H1 (cell line): ENCODE measurements at regions not wholly inside any gene's neighbourhood (a gene's known extent, or its start where the extent isn't known, plus 50 kb on each side); places are given as distances from the start of the nearest gene placed in this dataset.

ENCODE experiments used
- CTCF ChIA-PET: fragments of 300-600 bp; sonication (Branson Sonifier 250); formaldehyde crosslinking; loops from one replicate; lab custom pipeline; 2021; ENCODE audit not compliant: partially characterized antibody; lab: Charles Lee
- POLR2A ChIA-PET: fragments of 300-600 bp; sonication (Branson Sonifier 250); formaldehyde crosslinking; loops from one replicate; lab custom pipeline; 2021; ENCODE audit warnings: inconsistent platforms; ENCODE audit not compliant: partially characterized antibody; lab: Charles Lee
- DNase-seq, 2 experiments: peaks; one replicate each; pipeline versions ENCODE4 v3.0.0 to v3.0.0-alpha.2; 2010 to 2022; ENCODE audit warnings: low spot score in 2 of 2, low read depth in 1 of 2, mixed read lengths in 1 of 2
- FAIRE-seq: peaks from 2 replicates; lab custom pipeline; 2011; peaks lifted over from hg19 to GRCh38; lab: Jason Lieb, UNC
- H2AFZ ChIP-seq: 2 replicates; pipeline ENCODE4 v1.8.1; 2012; ENCODE audit warnings: low read length, inconsistent platforms
- H2AK5ac ChIP-seq: 2 replicates; pipeline ENCODE4 v1.6.1; 2013; ENCODE audit warnings: low read depth, low read length
- H2BK120ac ChIP-seq: replicated peaks from 2 replicates; pipeline ENCODE3; 2013; ENCODE audit warnings: low read depth, low read length, inconsistent platforms
- H2BK12ac ChIP-seq: 2 replicates; pipeline ENCODE4 v1.6.1; 2013; ENCODE audit warnings: low read depth, low read length
- H2BK15ac ChIP-seq: 2 replicates; pipeline ENCODE4 v1.6.1; 2013; ENCODE audit warnings: low read length
- H2BK20ac ChIP-seq: 2 replicates; pipeline ENCODE4 v1.6.1; 2013; ENCODE audit warnings: low read length
- H2BK5ac ChIP-seq: 2 replicates; pipeline ENCODE4 v1.6.1; 2013; ENCODE audit warnings: low read depth, low read length
- H3K14ac ChIP-seq: 2 replicates; pipeline ENCODE4 v1.6.1; 2013; ENCODE audit warnings: inconsistent platforms; ENCODE audit not compliant: insufficient read length
- H3K18ac ChIP-seq: 2 replicates; pipeline ENCODE4 v1.6.1; 2013; ENCODE audit warnings: low read length; ENCODE audit errors: extremely low read depth
- H3K23ac ChIP-seq: 2 replicates; pipeline ENCODE4 v1.6.1; 2013; ENCODE audit warnings: inconsistent platforms; ENCODE audit not compliant: insufficient read length
- H3K23me2 ChIP-seq: 2 replicates; pipeline ENCODE4 v1.6.1; 2013; ENCODE audit warnings: low read depth, low read length
- H3K27ac ChIP-seq: 2 replicates; pipeline ENCODE4 v1.6.1; 2011; ENCODE audit warnings: low read depth, low read length, inconsistent platforms
- H3K27me3 ChIP-seq, 4 experiments: replicated peaks in 1 of 4; 1 replicate in 1 of 4; 2 replicates in 3 of 4; pipeline versions ENCODE4 v1.6.1 to v1.8.1; 2011 to 2013; ENCODE audit warnings: low read length in 3 of 4, mild to moderate bottlenecking in 3 of 4, inconsistent platforms in 2 of 4, mixed read lengths in 2 of 4, moderate library complexity in 1 of 4; ENCODE audit not compliant: control insufficient read depth in 3 of 4, insufficient read depth in 3 of 4; ENCODE audit errors: extremely low read depth in 1 of 4
- H3K36me3 ChIP-seq, 4 experiments: 2 replicates each; pipeline versions ENCODE4 v1.6.1 to v1.8.1; 2011 to 2013; ENCODE audit warnings: mild to moderate bottlenecking in 4 of 4, low read length in 3 of 4, moderate library complexity in 2 of 4, control low read depth in 1 of 4, inconsistent platforms in 1 of 4; ENCODE audit not compliant: insufficient read depth in 4 of 4, control insufficient read depth in 2 of 4
- H3K4ac ChIP-seq: replicated peaks from 2 replicates; pipeline ENCODE3; 2013; ENCODE audit warnings: low read length, low read depth, mixed read lengths, inconsistent platforms; ENCODE audit not compliant: insufficient read length
- H3K4me1 ChIP-seq, 4 experiments: replicated peaks in 1 of 4; 1 replicate in 1 of 4; 2 replicates in 3 of 4; pipeline versions ENCODE4 v1.6.1 to v1.8.1; 2011 to 2013; ENCODE audit warnings: low read length in 3 of 4, inconsistent platforms in 2 of 4, mixed read lengths in 1 of 4; ENCODE audit not compliant: insufficient read depth in 4 of 4, control insufficient read depth in 3 of 4
- H3K4me2 ChIP-seq, 2 experiments: 2 replicates each; pipeline versions ENCODE4 v1.6.1 to v1.8.1; 2011 to 2013; ENCODE audit warnings: low read depth in 2 of 2, low read length in 2 of 2, control low read depth in 1 of 2, inconsistent platforms in 1 of 2, mild to moderate bottlenecking in 1 of 2; ENCODE audit not compliant: insufficient read depth in 1 of 2
- H3K4me3 ChIP-seq, 4 experiments: fragments of 200-600, 300-600 bp in 1 of 4; sonication (generic), shearing (Covaris generic), sonication (Bioruptor Twin) in 1 of 4; 2 replicates each; pipeline versions ENCODE4 v1.5.1 to v1.8.1; 2011 to 2016; ENCODE audit warnings: low read length in 4 of 4, low read depth in 3 of 4, control low read depth in 2 of 4, inconsistent platforms in 2 of 4, mild to moderate bottlenecking in 2 of 4, mixed read lengths in 1 of 4, moderate library complexity in 1 of 4; ENCODE audit not compliant: insufficient read depth in 2 of 4; ENCODE audit errors: extremely low read depth in 1 of 4
- H3K56ac ChIP-seq: replicated peaks from 2 replicates; pipeline ENCODE3; 2013; ENCODE audit warnings: low read depth, mild to moderate bottlenecking, mixed read lengths, low read length, inconsistent platforms; ENCODE audit not compliant: insufficient read length
- H3K79me1 ChIP-seq: 2 replicates; pipeline ENCODE4 v1.6.1; 2013; ENCODE audit warnings: low read depth, low read length, control low read depth
- H3K79me2 ChIP-seq, 2 experiments: 2 replicates each; pipeline versions ENCODE4 v1.6.1 to v1.8.1; 2012 to 2013; ENCODE audit warnings: low read length in 2 of 2, mild to moderate bottlenecking in 2 of 2, inconsistent platforms in 1 of 2; ENCODE audit not compliant: insufficient read depth in 2 of 2, control insufficient read depth in 1 of 2
- H3K9ac ChIP-seq, 4 experiments: replicated peaks in 1 of 4; 1 replicate in 1 of 4; 2 replicates in 3 of 4; pipeline versions ENCODE4 v1.6.1 to v1.8.1; 2011 to 2013; ENCODE audit warnings: low read depth in 3 of 4, low read length in 3 of 4, control low read depth in 2 of 4, mild to moderate bottlenecking in 2 of 4, moderate library complexity in 2 of 4, inconsistent platforms in 1 of 4; ENCODE audit errors: extremely low read depth in 1 of 4
- H3K9me3 ChIP-seq, 2 experiments: 2 replicates each; pipeline versions ENCODE4 v1.6.1 to v1.8.1; 2012 to 2013; ENCODE audit warnings: mild to moderate bottlenecking in 2 of 2, moderate library complexity in 2 of 2, control low read depth in 1 of 2, inconsistent platforms in 1 of 2, low read depth in 1 of 2, low read length in 1 of 2, mixed read lengths in 1 of 2; ENCODE audit not compliant: insufficient read depth in 2 of 2
- H4K20me1 ChIP-seq, 2 experiments: replicated peaks in 1 of 2; 2 replicates each; pipeline versions ENCODE3 to v1.8.1; 2011 to 2013; ENCODE audit warnings: inconsistent platforms in 2 of 2, low read length in 2 of 2, mild to moderate bottlenecking in 1 of 2; ENCODE audit not compliant: insufficient read depth in 2 of 2, control insufficient read depth in 1 of 2
- H4K5ac ChIP-seq: 2 replicates; pipeline ENCODE4 v1.6.1; 2013; ENCODE audit warnings: low read length, low read depth, mixed read lengths, inconsistent platforms; ENCODE audit not compliant: insufficient read length
- H4K8ac ChIP-seq: 2 replicates; pipeline ENCODE4 v1.8.0; 2013; ENCODE audit warnings: mild to moderate bottlenecking, moderate library complexity, low read length, inconsistent platforms; ENCODE audit not compliant: insufficient read depth; ENCODE audit errors: extremely low read depth
- H4K91ac ChIP-seq: replicated peaks from 2 replicates; pipeline ENCODE3; 2013; ENCODE audit warnings: low read length, mixed read lengths, inconsistent platforms; ENCODE audit not compliant: insufficient read length
- GTF2F1 ChIP-seq: IDR thresholded peaks from 2 replicates; pipeline ENCODE4 v1.6.1; 2012; ENCODE audit warnings: low read depth, low read length, improper control_type of control experiment, borderline replicate concordance
- JUND ChIP-seq: IDR thresholded peaks from 2 replicates; pipeline ENCODE4 v1.6.1; 2011; ENCODE audit warnings: mild to moderate bottlenecking, improper control_type of control experiment, low read length
- WGBS, 2 experiments: shearing (Covaris generic) in 1 of 2; methylation state at CpG; one replicate each; pipeline versions ENCODE4 v1.1.6 to v1.1.7; 2013 to 2015; ENCODE audit warnings: low lambda C conversion rate in 2 of 2, mixed read lengths in 2 of 2, inconsistent platforms in 1 of 2, low coverage in 1 of 2, missing lambda C conversion rate in 1 of 2; ENCODE audit not compliant: insufficient replicate concordance in 2 of 2, insufficient coverage in 1 of 2, insufficient read length in 1 of 2; ENCODE audit errors: extremely low coverage in 1 of 2, missing lambda C conversion rate in 1 of 2; 5-methylcytosine and 5-hydroxymethylcytosine counted together

GRCh38 chr2:176753752-176754474 lies 458.7 kb upstream of the HNRNPA3 start:
- peak overlapping the region; percentile 76 for H4K91ac ChIP-seq
- H3K4me2 ChIP-seq, result no peak overlapping the region
- no peak overlapping the region for H3K14ac ChIP-seq
- no peak overlapping the region for H3K9ac ChIP-seq
- no peak overlapping the region for H2AK5ac ChIP-seq
- no peak overlapping the region for H2AFZ ChIP-seq
- H2BK12ac ChIP-seq, result no peak overlapping the region
- H4K8ac ChIP-seq, result no peak overlapping the region
- POLR2A ChIA-PET, result no interaction called here
- no peaks in the 10 kb centered on the region for H4K20me1 ChIP-seq
- H3K79me2 ChIP-seq, result no peaks in the 10 kb centered on the region
- H3K27me3 ChIP-seq, result no peaks in the 10 kb centered on the region
- 78% methylated on average over 2 of the region's 2 CpGs; no CpG with 5 or more reads in 1 of the 2 experiments for WGBS, 2 experiments
- no peak overlapping the region; the same call in 1 of the 2 replicates for H2BK5ac ChIP-seq
- DNase-seq (no peak), FAIRE-seq (no peak)
- CTCF ChIA-PET, result interaction anchor here (1.1 to 2.4 kb wide), 5 partner anchors 8 to 102 kb away, joined by 3 to 5 read pairs (median 3); no protein-coding TSS in a partner anchor
- no peaks in the 10 kb centered on the region for H3K9me3 ChIP-seq
- H2BK15ac ChIP-seq, result no peak overlapping the region
- no peaks in the 10 kb centered on the region for H3K23me2 ChIP-seq
- no peak overlapping the region for H2BK120ac ChIP-seq
- H3K4me1 ChIP-seq, result 0 out of 7 replicates have a peak, but pooled peaks cover 0 to 2% (median 0%) of the 10 kb centered on the region in 4 experiments
- H3K79me1 ChIP-seq, result no peaks in the 10 kb centered on the region
- no peak overlapping the region for H4K5ac ChIP-seq
- H3K23ac ChIP-seq, result no peak overlapping the region
- H3K4me3 ChIP-seq, result no peak overlapping the region
- H3K18ac ChIP-seq, result no peak overlapping the region
- H3K36me3 ChIP-seq, result no peaks in the 10 kb centered on the region
- H3K4ac ChIP-seq, result no peak overlapping the region
- no peak overlapping the region for H3K56ac ChIP-seq
- 0 out of 2 replicates have a peak overlapping the region, but pooled peaks have one; percentile 4 for H3K27ac ChIP-seq
- no peak overlapping the region for H2BK20ac ChIP-seq
- TF ChIP-seq JUND (no peak), GTF2F1 (no peak)
